Lower lobe of right lung (tissue), 2 donors: ENCODE measurements at regions not wholly inside any gene's neighbourhood (a gene's known extent, or its start where the extent isn't known, plus 50 kb on each side); places are given as distances from the start of the nearest gene placed in this dataset.

Source experiments
- ATAC-seq, 2 donors: fragments of 200-7000 bp; cut with Tn5 transposase; one replicate each; pipeline ENCODE4 v1.9.1; 2020 to 2022; ENCODE audit warnings: mild to moderate bottlenecking in 2 of 2, moderate library complexity in 2 of 2
- DNase-seq: peaks from one replicate; pipeline ENCODE4 v3.0.0-alpha.2; 2020
- H3K27ac ChIP-seq: fragments of 200-600 bp; one replicate; pipeline ENCODE4 v1.8.0; 2022
- H3K27me3 ChIP-seq: fragments of 200-600 bp; one replicate; pipeline ENCODE4 v1.8.0; 2022; ENCODE audit warnings: low read depth
- H3K36me3 ChIP-seq: fragments of 200-600 bp; one replicate; pipeline ENCODE4 v1.8.0; 2022; ENCODE audit warnings: mild to moderate bottlenecking
- H3K4me1 ChIP-seq: fragments of 200-600 bp; one replicate; pipeline ENCODE4 v1.8.0; 2022
- H3K4me3 ChIP-seq: fragments of 200-600 bp; one replicate; pipeline ENCODE4 v1.8.0; 2022; ENCODE audit warnings: mild to moderate bottlenecking
- H3K9me3 ChIP-seq: fragments of 200-600 bp; one replicate; pipeline ENCODE4 v1.8.0; 2022
- CTCF ChIP-seq: fragments of 200-600 bp; IDR thresholded peaks from one replicate; pipeline ENCODE4 v1.8.0; 2022; ENCODE audit warnings: antibody characterized with exemption, mild to moderate bottlenecking
- intact Hi-C: fragments of 100-400 bp; cut with DNase I; formaldehyde crosslinking; loops from one replicate; pipeline ENCODE4 v1.11.0; 2022
- donor health status: DM: no; HTN: yes; CAD: no; lungs with severe emphysema.

GRCh38 chr3:124161448-124161847, 169.5 kb upstream of the ROPN1 start:
- ATAC-seq (no peak), DNase-seq (no peak)
- H3K36me3 ChIP-seq: no peaks in the 10 kb centered on the region
- no peak overlapping the region for H3K27ac ChIP-seq
- intact Hi-C loops: no loop called here
- H3K4me3 ChIP-seq: no peak overlapping the region
- TF ChIP-seq CTCF: no peak
- H3K4me1 ChIP-seq: peaks cover 14% of the 10 kb centered on the region
- H3K27me3 ChIP-seq: no peaks in the 10 kb centered on the region
- no peaks in the 10 kb centered on the region for H3K9me3 ChIP-seq

DNA sequence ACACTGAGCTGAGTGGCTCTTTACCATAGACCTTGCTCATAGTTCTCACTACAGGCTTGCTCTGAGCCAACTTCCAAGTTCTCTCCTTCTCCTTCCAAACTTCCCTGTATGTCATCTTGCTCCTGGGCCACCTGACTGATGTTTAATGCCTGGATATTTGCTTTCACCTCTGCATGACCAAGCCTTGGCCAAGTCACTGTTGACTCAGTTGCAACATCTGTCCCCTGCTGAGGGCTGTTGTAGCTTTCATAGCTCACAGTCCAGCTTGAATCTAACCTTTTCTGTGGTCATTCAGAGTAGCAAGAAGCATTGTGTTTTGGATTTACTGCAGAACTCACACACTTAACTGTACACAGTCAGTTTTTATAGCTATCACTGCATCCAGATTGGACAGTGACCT, 171.8 kb upstream of the ROPN1 start:
- Histone ChIP-seq H3K4me1 (no peaks in the 10 kb centered on the region), H3K9me3 (no peaks in the 10 kb centered on the region), H3K27ac (no peak overlapping the region), H3K27me3 (no peaks in the 10 kb centered on the region), H3K4me3 (no peak overlapping the region), H3K36me3 (no peaks in the 10 kb centered on the region)
- TF ChIP-seq CTCF: no peak
- ATAC-seq: no peak
- intact Hi-C loops: no loop called here
- DNase-seq: no peak

- intact Hi-C loops: no loop called here
- no peaks in the 10 kb centered on the region for H3K4me1 ChIP-seq
- no peak overlapping the region for H3K4me3 ChIP-seq
- no peak for TF ChIP-seq CTCF
- no peaks in the 10 kb centered on the region for H3K9me3 ChIP-seq
- DNase-seq (no peak), ATAC-seq (no peak)
- H3K36me3 ChIP-seq: no peaks in the 10 kb centered on the region
- H3K27ac ChIP-seq: no peak overlapping the region
- no peaks in the 10 kb centered on the region for H3K27me3 ChIP-seq
These were observed 176.3 kb upstream of the ROPN1 start for GRCh38 chr3:124168271-124168670.

DNA sequence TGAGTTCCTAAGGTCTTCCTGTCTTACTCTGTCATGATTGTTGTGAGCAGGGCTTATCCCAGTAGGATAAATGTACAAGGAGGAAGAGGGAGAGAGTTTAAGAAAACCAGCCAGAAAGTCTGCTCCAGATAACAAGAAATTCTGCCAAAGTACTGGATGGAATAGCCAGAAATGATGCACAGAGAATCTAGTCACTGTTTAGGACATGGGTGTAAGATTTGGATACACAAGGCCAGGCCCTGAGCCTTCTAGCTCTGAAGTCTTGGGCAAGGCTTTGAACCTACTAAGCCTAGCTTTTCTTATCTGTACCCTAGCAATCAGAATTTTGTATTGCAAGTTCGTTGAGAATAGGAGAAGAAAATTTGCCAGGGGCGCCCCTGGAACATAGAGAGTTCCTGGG, 180.4 kb upstream of the ROPN1 start:
- H3K4me1 ChIP-seq: no peaks in the 10 kb centered on the region
- H3K4me3 ChIP-seq: no peak overlapping the region
- no peaks in the 10 kb centered on the region for H3K27me3 ChIP-seq
- ATAC-seq (no peak), DNase-seq (no peak)
- no peaks in the 10 kb centered on the region for H3K36me3 ChIP-seq
- H3K9me3 ChIP-seq: no peaks in the 10 kb centered on the region
- intact Hi-C loops: no loop called here
- H3K27ac ChIP-seq: no peak overlapping the region
- no peak for TF ChIP-seq CTCF

DNA sequence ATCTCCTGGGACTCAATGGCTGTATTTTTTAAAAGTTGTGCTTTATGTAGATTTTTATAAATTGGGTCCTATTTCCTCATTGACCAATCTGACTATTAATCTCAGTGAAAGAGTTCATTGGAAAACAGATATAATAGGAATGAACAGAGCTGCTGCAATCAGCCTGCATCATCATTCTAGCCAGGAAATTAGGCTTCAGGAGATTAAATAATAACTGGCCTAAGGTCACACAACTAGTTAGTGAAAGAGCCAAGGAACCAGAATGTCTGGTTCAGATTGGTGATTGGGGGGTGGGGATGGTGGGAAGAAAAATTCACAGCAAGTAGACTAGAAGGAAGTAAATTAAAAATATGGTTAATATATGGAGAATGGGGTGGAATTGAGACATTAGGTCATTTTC, 180.9 kb upstream of the ROPN1 start:
- no peaks in the 10 kb centered on the region for H3K36me3 ChIP-seq
- DNase-seq: no peak
- no peak for TF ChIP-seq CTCF
- H3K4me1 ChIP-seq: no peaks in the 10 kb centered on the region
- no peaks in the 10 kb centered on the region for H3K27me3 ChIP-seq
- H3K4me3 ChIP-seq: no peak overlapping the region
- no peak overlapping the region for H3K27ac ChIP-seq
- H3K9me3 ChIP-seq: no peaks in the 10 kb centered on the region
- no peak for ATAC-seq
- intact Hi-C loops: no loop called here

GRCh38 chr3:124174476-124174875, 182.6 kb upstream of the ROPN1 start:
- no peaks in the 10 kb centered on the region for H3K27me3 ChIP-seq
- no peak for DNase-seq
- no peaks in the 10 kb centered on the region for H3K4me1 ChIP-seq
- intact Hi-C loops: no loop called here
- H3K36me3 ChIP-seq: no peaks in the 10 kb centered on the region
- no peak overlapping the region for H3K4me3 ChIP-seq
- no peaks in the 10 kb centered on the region for H3K9me3 ChIP-seq
- no peak overlapping the region for H3K27ac ChIP-seq
- no peak for TF ChIP-seq CTCF
- no peak for ATAC-seq
